Parathyroid adenoma (tissue), 2 donors: ENCODE measurements at regions not wholly inside any gene's neighbourhood (a gene's known extent, or its start where the extent isn't known, plus 50 kb on each side); places are given as distances from the start of the nearest gene placed in this dataset.

Experiments used
- H2AFZ ChIP-seq: fragments of 300-600 bp; sonication (generic); one replicate; pipeline ENCODE4 v1.7.0; 2017; ENCODE audit warnings: antibody characterized with exemption, mild to moderate bottlenecking
- H3K27ac ChIP-seq: fragments of 300-600 bp; sonication (generic); one replicate; pipeline ENCODE4 v1.7.0; 2017
- H3K27me3 ChIP-seq: fragments of 300-600 bp; sonication (generic); one replicate; pipeline ENCODE4 v1.7.0; 2017; ENCODE audit warnings: low read length; ENCODE audit not compliant: control insufficient read depth, insufficient read depth
- H3K36me3 ChIP-seq: fragments of 300-600 bp; sonication (generic); one replicate; pipeline ENCODE4 v1.7.0; 2017; ENCODE audit warnings: low read length; ENCODE audit not compliant: control insufficient read depth, insufficient read depth
- H3K4me1 ChIP-seq: fragments of 300-600 bp; sonication (generic); one replicate; pipeline ENCODE4 v1.7.0; 2017; ENCODE audit warnings: control low read depth
- H3K4me2 ChIP-seq: fragments of 300-600 bp; sonication (generic); one replicate; pipeline ENCODE4 v1.7.0; 2017; ENCODE audit warnings: low read length
- H3K4me3 ChIP-seq: fragments of 300-600 bp; sonication (generic); one replicate; pipeline ENCODE4 v1.7.0; 2017; ENCODE audit warnings: low read depth, low read length
- H3K79me2 ChIP-seq: fragments of 300-600 bp; sonication (generic); one replicate; pipeline ENCODE4 v1.7.0; 2017; ENCODE audit warnings: control low read depth
- H3K9ac ChIP-seq: fragments of 300-600 bp; sonication (generic); one replicate; pipeline ENCODE4 v1.7.0; 2017; ENCODE audit warnings: mild to moderate bottlenecking
- H3K9me3 ChIP-seq: fragments of 300-600 bp; sonication (generic); one replicate; pipeline ENCODE4 v1.7.0; 2017; ENCODE audit warnings: low read length; ENCODE audit not compliant: control insufficient read depth
- TF ChIP-seq, protein P1 (sequence below): fragments of 300-600 bp; sonication (generic); IDR thresholded peaks from one replicate; pipeline ENCODE4 v1.7.0; 2017; ENCODE audit warnings: antibody characterized with exemption, mild to moderate bottlenecking
- donor health status: primary hyperparathyroidism.

GRCh38 chr11:122597511-122597910 lies 58.0 kb upstream of the UBASH3B start:
- no peaks in the 10 kb centered on the region for H3K4me1 ChIP-seq
- H3K27me3 ChIP-seq, result no peaks in the 10 kb centered on the region
- H3K9me3 ChIP-seq, result no peaks in the 10 kb centered on the region
- no peak overlapping the region for H3K27ac ChIP-seq
- no peak overlapping the region for H2AFZ ChIP-seq
- no peaks in the 10 kb centered on the region for H3K36me3 ChIP-seq
- H3K4me3 ChIP-seq, result no peak overlapping the region
- TF ChIP-seq, protein P1, sequence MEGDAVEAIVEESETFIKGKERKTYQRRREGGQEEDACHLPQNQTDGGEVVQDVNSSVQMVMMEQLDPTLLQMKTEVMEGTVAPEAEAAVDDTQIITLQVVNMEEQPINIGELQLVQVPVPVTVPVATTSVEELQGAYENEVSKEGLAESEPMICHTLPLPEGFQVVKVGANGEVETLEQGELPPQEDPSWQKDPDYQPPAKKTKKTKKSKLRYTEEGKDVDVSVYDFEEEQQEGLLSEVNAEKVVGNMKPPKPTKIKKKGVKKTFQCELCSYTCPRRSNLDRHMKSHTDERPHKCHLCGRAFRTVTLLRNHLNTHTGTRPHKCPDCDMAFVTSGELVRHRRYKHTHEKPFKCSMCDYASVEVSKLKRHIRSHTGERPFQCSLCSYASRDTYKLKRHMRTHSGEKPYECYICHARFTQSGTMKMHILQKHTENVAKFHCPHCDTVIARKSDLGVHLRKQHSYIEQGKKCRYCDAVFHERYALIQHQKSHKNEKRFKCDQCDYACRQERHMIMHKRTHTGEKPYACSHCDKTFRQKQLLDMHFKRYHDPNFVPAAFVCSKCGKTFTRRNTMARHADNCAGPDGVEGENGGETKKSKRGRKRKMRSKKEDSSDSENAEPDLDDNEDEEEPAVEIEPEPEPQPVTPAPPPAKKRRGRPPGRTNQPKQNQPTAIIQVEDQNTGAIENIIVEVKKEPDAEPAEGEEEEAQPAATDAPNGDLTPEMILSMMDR, result no peak
- H3K79me2 ChIP-seq, result no peaks in the 10 kb centered on the region
- H3K4me2 ChIP-seq, result no peak overlapping the region
- no peak overlapping the region for H3K9ac ChIP-seq

GRCh38 chr11:122594986-122595645 lies 60.4 kb upstream of the UBASH3B start:
- H3K27ac ChIP-seq, result no peak overlapping the region
- no peak overlapping the region for H3K4me2 ChIP-seq
- no peaks in the 10 kb centered on the region for H3K9me3 ChIP-seq
- no peak overlapping the region for H3K9ac ChIP-seq
- TF ChIP-seq, protein P1, result no peak
- H2AFZ ChIP-seq, result no peak overlapping the region
- no peak overlapping the region for H3K4me3 ChIP-seq
- no peaks in the 10 kb centered on the region for H3K36me3 ChIP-seq
- H3K4me1 ChIP-seq, result no peaks in the 10 kb centered on the region
- no peaks in the 10 kb centered on the region for H3K79me2 ChIP-seq
- no peaks in the 10 kb centered on the region for H3K27me3 ChIP-seq

DNA sequence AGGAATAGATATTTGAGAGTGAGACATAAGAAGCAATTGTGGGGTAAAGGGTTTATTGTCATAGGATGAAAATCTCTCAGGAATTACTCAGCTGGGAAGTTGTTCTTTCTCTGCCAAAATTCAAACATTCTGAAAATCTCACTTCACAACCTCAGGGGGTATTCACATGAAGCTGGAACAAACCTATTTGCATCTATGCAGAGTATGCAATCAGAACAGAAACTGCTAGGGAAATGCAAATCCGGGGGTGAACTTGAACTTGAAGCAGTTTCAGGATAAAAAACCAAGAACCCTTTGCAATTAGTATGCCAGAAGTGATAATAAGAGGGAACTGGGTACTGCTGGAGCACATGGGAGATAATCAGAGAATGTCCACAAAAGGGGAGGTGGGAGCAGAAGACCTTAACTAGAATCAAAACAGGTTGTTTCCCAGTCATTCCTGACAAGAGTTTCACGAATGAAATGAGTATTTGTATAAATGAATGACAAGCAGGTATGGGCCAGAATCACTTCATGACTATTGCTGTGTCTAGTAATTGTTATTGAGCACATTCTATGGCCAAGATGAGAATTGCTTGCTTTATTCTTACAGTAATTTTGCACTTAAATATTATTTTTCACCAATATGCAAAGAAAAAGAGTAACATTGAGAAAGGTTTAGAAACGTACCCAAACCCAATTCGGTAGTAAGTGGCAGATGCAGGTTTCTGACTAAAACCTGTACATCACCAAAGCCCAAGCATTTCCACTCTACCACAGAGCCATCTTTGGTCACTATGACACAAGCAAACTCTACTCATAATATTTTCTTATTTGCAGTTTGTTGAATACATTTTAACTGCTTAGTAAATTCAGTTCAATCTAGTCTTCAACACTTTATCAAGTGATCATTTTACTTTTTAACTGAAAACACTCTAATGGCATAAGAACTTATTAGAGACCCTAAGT lies 61.8 kb upstream of the UBASH3B start:
- no peaks in the 10 kb centered on the region for H3K4me1 ChIP-seq
- no peaks in the 10 kb centered on the region for H3K27me3 ChIP-seq
- H3K4me3 ChIP-seq, result no peak overlapping the region
- H3K36me3 ChIP-seq, result no peaks in the 10 kb centered on the region
- no peak overlapping the region for H3K9ac ChIP-seq
- no peak overlapping the region for H3K27ac ChIP-seq
- no peak overlapping the region for H2AFZ ChIP-seq
- no peaks in the 10 kb centered on the region for H3K9me3 ChIP-seq
- no peaks in the 10 kb centered on the region for H3K79me2 ChIP-seq
- TF ChIP-seq, protein P1, result no peak
- H3K4me2 ChIP-seq, result no peak overlapping the region

GRCh38 chr11:122592641-122593040 lies 62.9 kb upstream of the UBASH3B start:
- no peaks in the 10 kb centered on the region for H3K27me3 ChIP-seq
- TF ChIP-seq, protein P1, result no peak
- H3K4me3 ChIP-seq, result no peak overlapping the region

More at GRCh38 chr11:122592641-122593040, 62.9 kb upstream of the UBASH3B start:
- H3K27ac ChIP-seq, result no peak overlapping the region
- H3K79me2 ChIP-seq, result no peaks in the 10 kb centered on the region
- no peak overlapping the region for H2AFZ ChIP-seq
- no peak overlapping the region for H3K9ac ChIP-seq
- H3K4me1 ChIP-seq, result no peaks in the 10 kb centered on the region
- no peak overlapping the region for H3K4me2 ChIP-seq
- no peaks in the 10 kb centered on the region for H3K9me3 ChIP-seq
- no peaks in the 10 kb centered on the region for H3K36me3 ChIP-seq
